ENCODE measurements at regions not wholly inside any gene's neighbourhood (a gene's known extent, or its start where the extent isn't known, plus 50 kb on each side); places are given as distances from the start of the nearest gene placed in this dataset.

DNA sequence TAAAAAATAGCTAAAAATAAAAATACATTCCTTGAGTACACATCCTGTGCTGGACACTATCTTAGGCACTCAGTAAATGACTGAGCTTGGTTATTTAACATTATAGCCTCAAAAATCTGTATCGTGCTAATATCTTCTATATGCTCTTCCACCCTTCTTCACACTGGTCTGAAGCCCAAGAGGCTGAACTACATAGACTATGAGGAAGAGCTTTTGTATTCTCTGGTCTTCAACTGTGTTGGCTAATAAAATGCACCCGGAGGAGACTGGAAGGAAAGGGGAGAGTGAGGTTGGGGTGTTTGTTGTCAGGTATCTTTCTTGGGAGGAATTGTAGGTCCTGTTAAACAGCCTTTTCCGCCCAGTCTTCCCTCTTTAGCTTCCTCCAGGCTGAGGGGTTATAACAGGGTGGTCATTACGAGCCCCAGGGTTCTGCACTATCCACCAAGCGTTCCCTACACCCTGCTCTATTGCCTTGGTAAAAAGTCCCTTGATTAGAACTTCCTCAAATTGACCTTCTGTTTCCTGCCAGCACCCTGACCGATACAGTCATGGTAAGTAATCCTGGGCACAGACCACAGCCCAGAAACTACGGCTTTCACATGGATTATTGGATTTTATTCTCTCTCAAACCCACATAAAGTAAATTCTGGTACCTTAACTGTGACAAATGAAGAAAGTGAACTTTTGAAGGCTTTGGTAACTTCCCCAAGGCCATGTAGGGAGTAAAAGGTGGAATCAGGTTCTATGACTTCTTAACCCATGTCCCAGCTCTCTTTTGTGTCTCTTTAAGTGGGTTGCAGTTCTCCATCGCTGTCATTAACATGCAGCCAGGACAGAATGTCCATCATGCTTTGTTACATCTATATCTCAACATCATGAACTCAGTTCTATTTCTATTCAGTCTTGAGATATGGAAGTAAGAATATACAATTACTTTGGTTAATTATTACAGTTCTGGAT is 71.3 kb downstream of the PTHLH start:
- H3K36me3 ChIP-seq (ENCODE audit: insufficient read depth): no peaks in the 10 kb centered on the region
- no peaks in the 10 kb centered on the region for H3K79me2 ChIP-seq (replicated peaks; ENCODE audit: insufficient read depth)
- Mint-ChIP-seq H3K27ac (no peak overlapping the region), H3K4me1 (peaks cover 29% of the 10 kb centered on the region), H3K27me3 (ENCODE audit: insufficient read depth, low read depth, poor library complexity) (peaks cover 2% of the 10 kb centered on the region), H3K4me3 (no peak overlapping the region), H3K9me3 (peaks cover 3% of the 10 kb centered on the region; the same call in 1 of the 3 replicates), H3K36me3 (ENCODE audit: low read depth) (peaks cover 6% of the 10 kb centered on the region; the same call in 1 of the 3 replicates)
- no peak overlapping the region for H3K27ac ChIP-seq (ENCODE audit: low read depth)
- ATAC-seq: no peak
- H4K20me1 ChIP-seq (replicated peaks; ENCODE audit: insufficient read depth): no peaks in the 10 kb centered on the region
- TF ChIP-seq, protein P1, sequence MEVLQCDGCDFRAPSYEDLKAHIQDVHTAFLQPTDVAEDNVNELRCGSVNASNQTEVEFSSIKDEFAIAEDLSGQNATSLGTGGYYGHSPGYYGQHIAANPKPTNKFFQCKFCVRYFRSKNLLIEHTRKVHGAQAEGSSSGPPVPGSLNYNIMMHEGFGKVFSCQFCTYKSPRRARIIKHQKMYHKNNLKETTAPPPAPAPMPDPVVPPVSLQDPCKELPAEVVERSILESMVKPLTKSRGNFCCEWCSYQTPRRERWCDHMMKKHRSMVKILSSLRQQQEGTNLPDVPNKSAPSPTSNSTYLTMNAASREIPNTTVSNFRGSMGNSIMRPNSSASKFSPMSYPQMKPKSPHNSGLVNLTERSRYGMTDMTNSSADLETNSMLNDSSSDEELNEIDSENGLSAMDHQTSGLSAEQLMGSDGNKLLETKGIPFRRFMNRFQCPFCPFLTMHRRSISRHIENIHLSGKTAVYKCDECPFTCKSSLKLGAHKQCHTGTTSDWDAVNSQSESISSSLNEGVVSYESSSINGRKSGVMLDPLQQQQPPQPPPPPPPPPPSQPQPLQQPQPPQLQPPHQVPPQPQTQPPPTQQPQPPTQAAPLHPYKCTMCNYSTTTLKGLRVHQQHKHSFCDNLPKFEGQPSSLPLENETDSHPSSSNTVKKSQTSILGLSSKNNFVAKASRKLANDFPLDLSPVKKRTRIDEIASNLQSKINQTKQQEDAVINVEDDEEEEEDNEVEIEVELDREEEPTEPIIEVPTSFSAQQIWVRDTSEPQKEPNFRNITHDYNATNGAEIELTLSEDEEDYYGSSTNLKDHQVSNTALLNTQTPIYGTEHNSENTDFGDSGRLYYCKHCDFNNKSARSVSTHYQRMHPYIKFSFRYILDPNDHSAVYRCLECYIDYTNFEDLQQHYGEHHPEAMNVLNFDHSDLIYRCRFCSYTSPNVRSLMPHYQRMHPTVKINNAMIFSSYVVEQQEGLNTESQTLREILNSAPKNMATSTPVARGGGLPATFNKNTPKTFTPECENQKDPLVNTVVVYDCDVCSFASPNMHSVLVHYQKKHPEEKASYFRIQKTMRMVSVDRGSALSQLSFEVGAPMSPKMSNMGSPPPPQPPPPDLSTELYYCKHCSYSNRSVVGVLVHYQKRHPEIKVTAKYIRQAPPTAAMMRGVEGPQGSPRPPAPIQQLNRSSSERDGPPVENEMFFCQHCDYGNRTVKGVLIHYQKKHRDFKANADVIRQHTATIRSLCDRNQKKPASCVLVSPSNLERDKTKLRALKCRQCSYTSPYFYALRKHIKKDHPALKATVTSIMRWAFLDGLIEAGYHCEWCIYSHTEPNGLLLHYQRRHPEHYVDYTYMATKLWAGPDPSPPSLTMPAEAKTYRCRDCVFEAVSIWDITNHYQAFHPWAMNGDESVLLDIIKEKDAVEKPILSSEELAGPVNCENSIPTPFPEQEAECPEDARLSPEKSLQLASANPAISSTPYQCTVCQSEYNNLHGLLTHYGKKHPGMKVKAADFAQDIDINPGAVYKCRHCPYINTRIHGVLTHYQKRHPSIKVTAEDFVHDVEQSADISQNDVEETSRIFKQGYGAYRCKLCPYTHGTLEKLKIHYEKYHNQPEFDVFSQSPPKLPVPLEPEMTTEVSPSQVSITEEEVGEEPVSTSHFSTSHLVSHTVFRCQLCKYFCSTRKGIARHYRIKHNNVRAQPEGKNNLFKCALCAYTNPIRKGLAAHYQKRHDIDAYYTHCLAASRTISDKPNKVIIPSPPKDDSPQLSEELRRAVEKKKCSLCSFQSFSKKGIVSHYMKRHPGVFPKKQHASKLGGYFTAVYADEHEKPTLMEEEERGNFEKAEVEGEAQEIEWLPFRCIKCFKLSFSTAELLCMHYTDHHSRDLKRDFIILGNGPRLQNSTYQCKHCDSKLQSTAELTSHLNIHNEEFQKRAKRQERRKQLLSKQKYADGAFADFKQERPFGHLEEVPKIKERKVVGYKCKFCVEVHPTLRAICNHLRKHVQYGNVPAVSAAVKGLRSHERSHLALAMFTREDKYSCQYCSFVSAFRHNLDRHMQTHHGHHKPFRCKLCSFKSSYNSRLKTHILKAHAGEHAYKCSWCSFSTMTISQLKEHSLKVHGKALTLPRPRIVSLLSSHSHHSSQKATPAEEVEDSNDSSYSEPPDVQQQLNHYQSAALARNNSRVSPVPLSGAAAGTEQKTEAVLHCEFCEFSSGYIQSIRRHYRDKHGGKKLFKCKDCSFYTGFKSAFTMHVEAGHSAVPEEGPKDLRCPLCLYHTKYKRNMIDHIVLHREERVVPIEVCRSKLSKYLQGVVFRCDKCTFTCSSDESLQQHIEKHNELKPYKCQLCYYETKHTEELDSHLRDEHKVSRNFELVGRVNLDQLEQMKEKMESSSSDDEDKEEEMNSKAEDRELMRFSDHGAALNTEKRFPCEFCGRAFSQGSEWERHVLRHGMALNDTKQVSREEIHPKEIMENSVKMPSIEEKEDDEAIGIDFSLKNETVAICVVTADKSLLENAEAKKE (CRISPR knock-in tag; IDR thresholded peaks at IDR 0.05): no peak
- no peak for TF ChIP-seq CREB1 (CRISPR knock-in tag; IDR thresholded peaks at IDR 0.05; ENCODE audit: low read depth)
- TF ChIP-seq ZNF114 (CRISPR knock-in tag; IDR thresholded peaks at IDR 0.05): no peak
- no peak for TF ChIP-seq ZNF331 (CRISPR knock-in tag; IDR thresholded peaks at IDR 0.05; ENCODE audit: low read depth)
- no peak for TF ChIP-seq EZH2 (IDR thresholded peaks at IDR 0.05; ENCODE audit: low read depth, unreplicated experiment)
- TF ChIP-seq, protein P2, sequence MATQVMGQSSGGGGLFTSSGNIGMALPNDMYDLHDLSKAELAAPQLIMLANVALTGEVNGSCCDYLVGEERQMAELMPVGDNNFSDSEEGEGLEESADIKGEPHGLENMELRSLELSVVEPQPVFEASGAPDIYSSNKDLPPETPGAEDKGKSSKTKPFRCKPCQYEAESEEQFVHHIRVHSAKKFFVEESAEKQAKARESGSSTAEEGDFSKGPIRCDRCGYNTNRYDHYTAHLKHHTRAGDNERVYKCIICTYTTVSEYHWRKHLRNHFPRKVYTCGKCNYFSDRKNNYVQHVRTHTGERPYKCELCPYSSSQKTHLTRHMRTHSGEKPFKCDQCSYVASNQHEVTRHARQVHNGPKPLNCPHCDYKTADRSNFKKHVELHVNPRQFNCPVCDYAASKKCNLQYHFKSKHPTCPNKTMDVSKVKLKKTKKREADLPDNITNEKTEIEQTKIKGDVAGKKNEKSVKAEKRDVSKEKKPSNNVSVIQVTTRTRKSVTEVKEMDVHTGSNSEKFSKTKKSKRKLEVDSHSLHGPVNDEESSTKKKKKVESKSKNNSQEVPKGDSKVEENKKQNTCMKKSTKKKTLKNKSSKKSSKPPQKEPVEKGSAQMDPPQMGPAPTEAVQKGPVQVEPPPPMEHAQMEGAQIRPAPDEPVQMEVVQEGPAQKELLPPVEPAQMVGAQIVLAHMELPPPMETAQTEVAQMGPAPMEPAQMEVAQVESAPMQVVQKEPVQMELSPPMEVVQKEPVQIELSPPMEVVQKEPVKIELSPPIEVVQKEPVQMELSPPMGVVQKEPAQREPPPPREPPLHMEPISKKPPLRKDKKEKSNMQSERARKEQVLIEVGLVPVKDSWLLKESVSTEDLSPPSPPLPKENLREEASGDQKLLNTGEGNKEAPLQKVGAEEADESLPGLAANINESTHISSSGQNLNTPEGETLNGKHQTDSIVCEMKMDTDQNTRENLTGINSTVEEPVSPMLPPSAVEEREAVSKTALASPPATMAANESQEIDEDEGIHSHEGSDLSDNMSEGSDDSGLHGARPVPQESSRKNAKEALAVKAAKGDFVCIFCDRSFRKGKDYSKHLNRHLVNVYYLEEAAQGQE (IDR thresholded peaks at IDR 0.05; ENCODE audit: unreplicated experiment): no peak
- no peak for TF ChIP-seq POLR2AphosphoS5 (IDR thresholded peaks at IDR 0.05; ENCODE audit: low read depth)
- no peak for TF ChIP-seq NANOG (IDR thresholded peaks at IDR 0.05; ENCODE audit: borderline replicate concordance)
- TF ChIP-seq, protein P3, sequence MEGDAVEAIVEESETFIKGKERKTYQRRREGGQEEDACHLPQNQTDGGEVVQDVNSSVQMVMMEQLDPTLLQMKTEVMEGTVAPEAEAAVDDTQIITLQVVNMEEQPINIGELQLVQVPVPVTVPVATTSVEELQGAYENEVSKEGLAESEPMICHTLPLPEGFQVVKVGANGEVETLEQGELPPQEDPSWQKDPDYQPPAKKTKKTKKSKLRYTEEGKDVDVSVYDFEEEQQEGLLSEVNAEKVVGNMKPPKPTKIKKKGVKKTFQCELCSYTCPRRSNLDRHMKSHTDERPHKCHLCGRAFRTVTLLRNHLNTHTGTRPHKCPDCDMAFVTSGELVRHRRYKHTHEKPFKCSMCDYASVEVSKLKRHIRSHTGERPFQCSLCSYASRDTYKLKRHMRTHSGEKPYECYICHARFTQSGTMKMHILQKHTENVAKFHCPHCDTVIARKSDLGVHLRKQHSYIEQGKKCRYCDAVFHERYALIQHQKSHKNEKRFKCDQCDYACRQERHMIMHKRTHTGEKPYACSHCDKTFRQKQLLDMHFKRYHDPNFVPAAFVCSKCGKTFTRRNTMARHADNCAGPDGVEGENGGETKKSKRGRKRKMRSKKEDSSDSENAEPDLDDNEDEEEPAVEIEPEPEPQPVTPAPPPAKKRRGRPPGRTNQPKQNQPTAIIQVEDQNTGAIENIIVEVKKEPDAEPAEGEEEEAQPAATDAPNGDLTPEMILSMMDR (conservative IDR thresholded peaks at IDR 0.05; ENCODE audit: low read depth in 2 of 2): no peak
- TF ChIP-seq, protein P4, sequence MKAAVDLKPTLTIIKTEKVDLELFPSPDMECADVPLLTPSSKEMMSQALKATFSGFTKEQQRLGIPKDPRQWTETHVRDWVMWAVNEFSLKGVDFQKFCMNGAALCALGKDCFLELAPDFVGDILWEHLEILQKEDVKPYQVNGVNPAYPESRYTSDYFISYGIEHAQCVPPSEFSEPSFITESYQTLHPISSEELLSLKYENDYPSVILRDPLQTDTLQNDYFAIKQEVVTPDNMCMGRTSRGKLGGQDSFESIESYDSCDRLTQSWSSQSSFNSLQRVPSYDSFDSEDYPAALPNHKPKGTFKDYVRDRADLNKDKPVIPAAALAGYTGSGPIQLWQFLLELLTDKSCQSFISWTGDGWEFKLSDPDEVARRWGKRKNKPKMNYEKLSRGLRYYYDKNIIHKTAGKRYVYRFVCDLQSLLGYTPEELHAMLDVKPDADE (IDR thresholded peaks at IDR 0.05): no peak
- TF ChIP-seq JUNB (IDR thresholded peaks at IDR 0.05; ENCODE audit: unreplicated experiment): no peak
- TF ChIP-seq STAT1 (IDR thresholded peaks at IDR 0.05; ENCODE audit: unreplicated experiment): no peak
- no peak for TF ChIP-seq EZH2phosphoT487 (IDR thresholded peaks at IDR 0.05; ENCODE audit: unreplicated experiment)
- H3K4me2 ChIP-seq: no peak overlapping the region
- H2AFZ ChIP-seq: no peak overlapping the region
- H3F3A ChIP-seq (replicated peaks; ENCODE audit: low read depth): no peaks in the 10 kb centered on the region
- peaks cover 7% of the 10 kb centered on the region; the same call in 1 of the 2 replicates for H3K9me2 ChIP-seq (ENCODE audit: insufficient read depth)
- no peak overlapping the region for H3K4me3 ChIP-seq
- H3K27me3 ChIP-seq (ENCODE audit: insufficient read depth): no peaks in the 10 kb centered on the region
- peaks cover 6% of the 10 kb centered on the region; the same call in 1 of the 2 replicates for H3K4me1 ChIP-seq (ENCODE audit: insufficient read depth)
- DNase-seq (ENCODE audit: low spot score): no peak
